Neutrophil (primary cell): ENCODE measurements at regions not wholly inside any gene's neighbourhood (a gene's known extent, or its start where the extent isn't known, plus 50 kb on each side); places are given as distances from the start of the nearest gene placed in this dataset.

ENCODE experiments used
- H3K27ac ChIP-seq: fragments of 200-600 bp; sonication (generic); 2 replicates; pipeline ENCODE4 v1.5.1; 2016; ENCODE audit warnings: mild to moderate bottlenecking, moderate library complexity
- H3K27me3 ChIP-seq: fragments of 200-600 bp; sonication (generic); 2 replicates; pipeline ENCODE4 v1.6.0; 2016; ENCODE audit warnings: mild to moderate bottlenecking
- H3K36me3 ChIP-seq: fragments of 200-600 bp; sonication (generic); 2 replicates; pipeline ENCODE4 v1.5.1; 2017
- H3K4me1 ChIP-seq, 2 experiments: fragments of 200-600 bp in 1 of 2; sonication (generic) in 1 of 2; 1 replicate in 1 of 2; 2 replicates in 1 of 2; pipeline versions ENCODE4 v1.5.1 to v1.6.1; 2013 to 2016; ENCODE audit warnings: low read depth in 1 of 2, low read length in 1 of 2, mild to moderate bottlenecking in 1 of 2, moderate library complexity in 1 of 2; ENCODE audit not compliant: control insufficient read depth in 1 of 2, insufficient read depth in 1 of 2
- H3K4me3 ChIP-seq, 2 experiments: fragments of 200-600 bp in 1 of 2; sonication (generic) in 1 of 2; 1 replicate in 1 of 2; 2 replicates in 1 of 2; pipeline ENCODE4 v1.5.1; 2013 to 2016; ENCODE audit warnings: low read depth in 1 of 2, low read length in 1 of 2, mild to moderate bottlenecking in 1 of 2, moderate library complexity in 1 of 2
- H3K9me3 ChIP-seq: fragments of 200-600 bp; sonication (generic); 2 replicates; pipeline ENCODE4 v1.5.1; 2016
- TF ChIP-seq, protein P1 (sequence below): fragments of 200-600 bp; sonication (generic); IDR thresholded peaks from 2 replicates; pipeline ENCODE4 v1.5.1; 2016; ENCODE audit warnings: antibody characterized with exemption

DNA sequence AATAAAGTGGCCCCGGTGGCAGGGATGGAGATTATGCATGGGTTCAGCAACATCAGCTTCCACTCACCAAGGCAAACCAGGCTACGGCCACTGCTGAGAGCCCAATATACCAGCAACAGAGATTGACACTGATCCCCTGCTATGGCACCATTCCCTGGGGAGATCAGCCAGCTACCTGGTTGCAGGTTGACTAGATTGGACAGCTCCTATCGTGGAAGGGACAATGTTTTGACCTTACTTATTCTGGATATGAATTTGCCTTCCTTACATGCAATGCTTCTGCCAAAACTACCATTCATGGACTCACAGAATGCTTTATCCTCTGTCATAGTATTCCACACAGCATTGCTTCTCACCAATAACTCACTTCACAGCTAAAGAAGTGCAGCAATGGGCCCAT lies 174.8 kb upstream of the TNFAIP3 start:
- no peaks in the 10 kb centered on the region for H3K4me1 ChIP-seq
- TF ChIP-seq, protein P1, sequence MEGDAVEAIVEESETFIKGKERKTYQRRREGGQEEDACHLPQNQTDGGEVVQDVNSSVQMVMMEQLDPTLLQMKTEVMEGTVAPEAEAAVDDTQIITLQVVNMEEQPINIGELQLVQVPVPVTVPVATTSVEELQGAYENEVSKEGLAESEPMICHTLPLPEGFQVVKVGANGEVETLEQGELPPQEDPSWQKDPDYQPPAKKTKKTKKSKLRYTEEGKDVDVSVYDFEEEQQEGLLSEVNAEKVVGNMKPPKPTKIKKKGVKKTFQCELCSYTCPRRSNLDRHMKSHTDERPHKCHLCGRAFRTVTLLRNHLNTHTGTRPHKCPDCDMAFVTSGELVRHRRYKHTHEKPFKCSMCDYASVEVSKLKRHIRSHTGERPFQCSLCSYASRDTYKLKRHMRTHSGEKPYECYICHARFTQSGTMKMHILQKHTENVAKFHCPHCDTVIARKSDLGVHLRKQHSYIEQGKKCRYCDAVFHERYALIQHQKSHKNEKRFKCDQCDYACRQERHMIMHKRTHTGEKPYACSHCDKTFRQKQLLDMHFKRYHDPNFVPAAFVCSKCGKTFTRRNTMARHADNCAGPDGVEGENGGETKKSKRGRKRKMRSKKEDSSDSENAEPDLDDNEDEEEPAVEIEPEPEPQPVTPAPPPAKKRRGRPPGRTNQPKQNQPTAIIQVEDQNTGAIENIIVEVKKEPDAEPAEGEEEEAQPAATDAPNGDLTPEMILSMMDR = no peak
- no peaks in the 10 kb centered on the region for H3K36me3 ChIP-seq
- H3K27me3 ChIP-seq = no peaks in the 10 kb centered on the region
- H3K9me3 ChIP-seq = no peaks in the 10 kb centered on the region
- H3K27ac ChIP-seq = no peak overlapping the region
- H3K4me3 ChIP-seq = no peak overlapping the region

DNA sequence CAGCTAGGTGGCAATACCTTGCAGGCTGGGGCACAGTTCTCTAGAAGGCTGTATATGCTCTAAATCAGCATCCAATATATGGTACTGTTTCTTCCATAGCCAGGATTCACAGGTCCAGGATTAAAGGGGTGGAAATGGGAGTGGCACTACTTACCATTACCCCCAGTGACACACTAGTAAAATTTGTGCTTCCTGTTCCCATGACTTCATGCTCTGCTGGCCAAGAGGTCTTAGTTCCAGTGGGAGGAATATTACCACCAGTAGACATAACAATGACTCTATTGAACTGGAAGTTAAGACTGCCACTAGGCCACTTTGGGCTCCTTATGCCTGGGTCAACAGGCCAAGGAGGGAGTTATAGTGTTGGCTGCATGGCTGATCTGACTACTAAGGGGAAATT lies 174.3 kb upstream of the TNFAIP3 start:
- Histone ChIP-seq H3K36me3 (no peaks in the 10 kb centered on the region), H3K27ac (no peak overlapping the region), H3K4me1 (no peaks in the 10 kb centered on the region), H3K27me3 (no peaks in the 10 kb centered on the region), H3K9me3 (no peaks in the 10 kb centered on the region), H3K4me3 (no peak overlapping the region)
- TF ChIP-seq, protein P1 = no peak

DNA sequence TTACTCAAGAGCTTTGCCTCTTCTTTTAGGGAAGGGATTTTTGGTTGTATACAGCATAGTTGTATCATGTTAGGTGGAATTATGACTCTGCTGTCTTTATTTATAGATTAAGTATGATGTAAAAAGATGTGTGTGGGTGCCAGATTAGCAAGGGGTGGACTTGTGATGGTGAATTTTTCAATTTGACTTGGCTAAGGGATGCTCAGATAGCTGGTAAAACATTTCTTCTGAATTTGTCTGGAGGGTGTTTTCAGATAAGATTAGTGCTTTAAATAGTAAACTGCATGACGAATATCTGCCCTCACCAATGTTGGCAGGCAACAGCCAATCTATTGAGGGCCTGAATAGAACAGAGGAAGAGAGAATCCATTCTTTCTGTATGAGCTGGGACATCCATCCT lies 173.3 kb upstream of the TNFAIP3 start:
- Histone ChIP-seq H3K27ac (no peak overlapping the region), H3K4me1 (peaks cover 3% of the 10 kb centered on the region in 2 experiments), H3K4me3 (no peak overlapping the region), H3K27me3 (no peaks in the 10 kb centered on the region), H3K36me3 (no peaks in the 10 kb centered on the region), H3K9me3 (no peaks in the 10 kb centered on the region)
- TF ChIP-seq, protein P1 = no peak

DNA sequence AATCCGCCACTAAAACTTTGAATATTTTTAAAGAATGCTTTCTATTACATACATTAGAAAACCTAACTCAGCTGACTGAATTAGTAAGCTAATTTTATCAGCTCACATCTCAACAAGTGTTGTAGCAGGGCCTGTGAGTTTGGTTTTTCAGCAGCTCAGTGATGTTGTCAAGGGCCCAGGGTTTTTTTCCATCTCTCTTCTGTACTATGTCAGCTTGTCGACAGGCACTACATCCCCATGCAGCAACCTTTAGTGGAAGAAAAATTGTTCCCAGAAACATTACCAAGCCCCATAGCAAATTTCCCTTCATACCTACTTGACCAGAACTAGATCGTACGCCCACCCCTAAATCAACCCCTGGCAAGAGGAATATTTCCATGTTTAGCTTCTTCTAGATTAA lies 170.3 kb upstream of the TNFAIP3 start:
- TF ChIP-seq, protein P1 = no peak
- Histone ChIP-seq H3K36me3 (no peaks in the 10 kb centered on the region), H3K4me1 (peaks cover 13 to 14% of the 10 kb centered on the region in 2 experiments), H3K9me3 (no peaks in the 10 kb centered on the region), H3K27ac (no peak overlapping the region), H3K4me3 (no peak overlapping the region), H3K27me3 (no peaks in the 10 kb centered on the region)

DNA sequence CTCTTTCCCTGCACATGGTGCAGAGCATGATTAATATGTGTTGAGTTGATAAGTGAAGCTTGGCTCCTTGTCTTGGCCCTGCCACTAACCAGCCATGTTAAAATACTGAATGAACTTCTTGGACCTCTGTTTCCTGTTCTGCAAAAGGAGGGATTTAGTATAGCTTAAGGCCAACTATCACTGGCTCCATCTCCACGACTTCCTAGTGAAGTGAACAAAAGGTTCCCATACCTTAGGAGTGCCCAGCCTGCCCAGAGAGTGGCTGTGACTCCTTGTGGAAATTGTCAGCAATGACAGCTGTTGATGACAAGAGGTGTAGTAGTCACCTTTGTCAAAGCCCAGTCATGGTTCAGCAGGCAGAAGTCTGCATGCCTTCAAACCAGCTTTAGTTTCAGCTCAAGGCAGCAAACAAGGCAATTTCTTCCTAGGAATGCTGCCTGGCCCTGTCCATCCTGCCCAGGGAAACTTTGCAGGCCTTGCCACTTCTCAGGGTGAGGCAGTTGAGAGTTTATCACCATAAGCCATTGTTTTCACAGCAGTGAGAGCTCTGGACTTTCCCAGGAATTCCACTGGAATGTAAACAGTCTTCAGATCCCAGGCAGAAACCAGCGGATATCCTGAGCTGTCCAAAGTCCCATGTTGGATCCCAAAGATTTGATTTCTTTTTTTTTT lies 169.7 kb upstream of the TNFAIP3 start:
- H3K4me3 ChIP-seq = no peak overlapping the region
- H3K4me1 ChIP-seq = peaks cover 13 to 14% of the 10 kb centered on the region in 2 experiments
- H3K27me3 ChIP-seq = no peaks in the 10 kb centered on the region
- TF ChIP-seq, protein P1 = no peak
- H3K36me3 ChIP-seq = no peaks in the 10 kb centered on the region
- no peaks in the 10 kb centered on the region for H3K9me3 ChIP-seq
- no peak overlapping the region for H3K27ac ChIP-seq
